Hepatocyte (in vitro differentiated cells): ENCODE measurements at regions not wholly inside any gene's neighbourhood (a gene's known extent, or its start where the extent isn't known, plus 50 kb on each side); places are given as distances from the start of the nearest gene placed in this dataset.

Experiments used
- CTCF ChIP-seq: fragments of 200-600 bp; sonication (generic); IDR thresholded peaks from 2 replicates; pipeline ENCODE4 v1.5.1; 2016; ENCODE audit warnings: antibody characterized with exemption, mild to moderate bottlenecking; ENCODE audit not compliant: poor library complexity
- EZH2 ChIP-seq: fragments of 200-600 bp; sonication (generic); IDR thresholded peaks from 2 replicates; pipeline ENCODE4 v1.6.1; 2016; ENCODE audit warnings: antibody characterized with exemption, mild to moderate bottlenecking, borderline replicate concordance
- EZH2phosphoT487 ChIP-seq: fragments of 200-600 bp; sonication (generic); IDR thresholded peaks from one replicate; pipeline ENCODE4 v1.6.1; 2018; ENCODE audit warnings: antibody characterized with exemption, mild to moderate bottlenecking, low read depth, moderate library complexity; ENCODE audit not compliant: unreplicated experiment, severe bottlenecking

GRCh38 chr17:33802349-33803198, 452.5 kb upstream of the CCL2 start:
- TF ChIP-seq CTCF, result no peak
- no peak for TF ChIP-seq EZH2
- no peak for TF ChIP-seq EZH2phosphoT487
